GM18511 (cell line): ENCODE measurements at regions not wholly inside any gene's neighbourhood (a gene's known extent, or its start where the extent isn't known, plus 50 kb on each side); places are given as distances from the start of the nearest gene placed in this dataset.

Experiments used
- ATAC-seq: cut with Tn5 transposase; IDR thresholded peaks from one replicate; pipeline ENCODE4 v1.9.1; 2021; ENCODE audit warnings: mild to moderate bottlenecking, moderate library complexity; ENCODE audit not compliant: unreplicated experiment

DNA sequence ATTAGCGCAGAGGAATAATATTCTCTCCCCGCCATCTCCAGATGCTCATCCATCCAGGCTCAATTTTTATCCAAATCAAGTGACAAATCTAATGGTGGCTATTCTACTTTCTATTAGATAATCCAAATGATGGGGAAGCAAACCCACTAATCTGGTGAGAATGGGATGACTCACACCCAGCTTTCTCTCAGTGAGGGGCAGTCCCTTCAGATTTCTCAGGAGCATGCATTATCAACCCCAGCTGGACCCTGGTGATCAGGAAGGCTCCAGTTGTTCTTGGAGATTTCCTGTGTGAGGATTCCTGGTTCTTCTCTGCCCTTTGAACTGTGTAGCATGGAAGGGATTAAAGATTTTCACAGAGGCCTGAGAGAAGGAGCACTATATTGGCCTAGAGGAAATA lies 358.0 kb downstream of the WDR72 start:
- no peak for ATAC-seq

DNA sequence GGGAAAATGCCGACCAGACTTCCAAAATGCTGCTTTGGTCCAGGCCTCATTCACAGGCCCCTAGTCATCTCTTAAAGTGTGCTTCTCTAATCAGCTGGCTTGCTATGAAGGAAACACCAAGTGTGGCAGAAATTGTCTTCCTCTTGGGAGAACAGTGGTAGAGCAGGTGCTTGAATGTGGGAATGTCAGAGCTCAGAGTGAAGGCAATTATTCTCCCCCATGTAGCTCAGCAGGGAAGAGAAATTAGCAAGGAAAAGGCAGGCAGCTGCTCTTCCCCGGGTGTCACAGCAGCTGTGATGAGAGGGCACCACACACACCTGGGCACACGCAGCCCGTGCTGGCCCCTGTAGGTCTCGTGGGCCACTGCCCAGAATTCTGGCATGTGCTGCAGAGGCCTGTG lies 358.5 kb downstream of the WDR72 start:
- ATAC-seq, result no peak

DNA sequence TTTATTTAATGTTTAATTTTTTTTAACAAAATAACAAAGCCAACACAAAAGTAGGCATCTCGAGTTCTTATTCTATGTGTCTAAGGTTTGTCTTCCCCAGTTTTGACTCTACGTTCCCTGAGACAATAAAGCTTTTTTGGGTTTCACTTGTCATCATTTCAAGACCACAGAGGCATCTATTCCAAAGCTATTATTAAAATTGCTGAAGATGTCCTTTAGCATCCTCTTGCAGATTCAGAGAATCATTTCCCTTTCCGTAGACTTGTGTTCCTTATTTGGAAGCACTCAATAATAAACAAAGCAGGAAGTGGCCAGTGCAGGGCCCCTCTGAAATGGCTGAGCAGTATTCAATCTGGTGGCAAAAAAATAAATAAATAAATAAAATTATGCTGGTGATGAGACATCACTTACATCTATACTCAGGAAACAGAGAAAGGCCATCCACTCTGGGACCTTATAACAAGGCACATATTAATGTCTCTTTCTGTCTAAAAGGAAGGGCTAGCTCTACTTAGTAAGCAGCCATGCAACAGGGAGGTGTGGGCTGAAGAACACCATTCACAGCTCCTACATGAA lies 362.3 kb downstream of the WDR72 start:
- no peak for ATAC-seq

DNA sequence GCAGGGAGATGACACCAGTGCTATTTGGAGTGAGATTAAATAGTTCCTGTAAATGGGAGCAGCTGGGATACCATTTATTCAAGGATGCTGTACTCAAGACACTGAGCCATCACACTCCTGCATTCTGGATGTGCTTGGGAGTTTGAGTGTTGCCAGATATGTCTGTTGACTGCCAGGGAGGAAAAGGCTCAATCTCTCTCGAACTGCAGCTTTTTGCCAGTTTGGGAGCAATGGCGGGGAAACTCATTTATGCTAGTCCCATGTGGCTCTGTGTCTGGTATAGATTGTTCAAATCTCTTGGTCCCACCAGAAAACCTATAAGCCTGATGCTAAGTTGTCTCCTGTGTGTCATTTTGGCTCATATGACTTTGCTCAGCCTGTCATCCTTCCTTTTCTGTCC lies 363.6 kb downstream of the WDR72 start:
- ATAC-seq, result no peak

DNA sequence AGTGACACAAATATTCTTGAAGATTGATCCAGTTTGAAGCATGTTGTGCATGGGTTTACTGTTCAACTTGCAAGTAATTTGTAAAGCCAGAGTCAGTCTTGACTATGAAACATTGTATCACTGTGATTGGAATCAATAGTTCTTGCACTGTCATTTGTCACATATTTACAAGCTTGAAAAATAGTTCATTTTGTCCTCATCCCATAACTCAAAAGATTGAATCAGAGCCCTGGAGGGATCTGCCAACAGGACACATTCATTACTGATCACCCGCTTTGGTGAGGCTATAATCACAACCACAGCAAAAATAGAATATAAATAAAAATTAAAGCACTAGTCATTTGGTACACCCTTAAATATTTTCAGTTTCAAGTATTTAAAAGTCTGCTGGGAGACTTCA lies 368.9 kb downstream of the WDR72 start:
- ATAC-seq, result no peak

DNA sequence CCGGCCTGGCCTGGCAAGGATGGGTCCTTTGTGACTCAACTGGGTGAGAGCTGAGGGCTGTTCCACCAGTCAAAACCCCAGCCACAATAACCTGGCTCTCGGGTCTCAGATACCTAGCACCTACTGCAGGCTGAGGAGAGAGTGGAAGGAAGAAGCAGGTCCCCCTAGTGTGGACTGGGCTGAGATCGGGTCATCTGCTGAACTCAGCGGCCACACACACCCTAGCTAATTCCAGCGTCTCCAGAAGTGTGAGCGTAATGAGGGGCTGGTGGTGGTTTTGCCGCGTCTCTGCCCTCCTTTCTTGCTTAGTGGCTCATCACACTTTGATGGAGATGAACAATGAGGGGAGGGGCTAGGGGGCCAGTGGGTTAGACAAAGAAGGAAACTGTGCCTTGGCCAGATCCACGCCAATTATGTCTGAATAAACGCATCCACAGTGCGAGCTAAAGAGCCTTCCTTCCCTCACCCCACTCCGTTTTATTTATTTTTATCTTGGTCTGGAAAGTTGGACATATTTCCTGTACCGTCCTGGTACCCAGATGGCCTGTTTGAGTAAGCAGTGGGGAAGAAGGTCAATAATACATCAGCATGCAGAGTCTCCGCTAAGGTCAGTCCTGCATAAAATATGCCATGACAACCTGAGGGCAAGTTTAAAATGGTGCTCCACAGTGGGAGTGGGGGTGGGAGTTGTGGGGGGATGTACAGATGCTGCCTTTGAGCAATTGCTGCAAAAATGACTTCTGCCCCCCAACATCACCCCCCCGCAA lies 370.0 kb downstream of the WDR72 start:
- no peak for ATAC-seq

DNA sequence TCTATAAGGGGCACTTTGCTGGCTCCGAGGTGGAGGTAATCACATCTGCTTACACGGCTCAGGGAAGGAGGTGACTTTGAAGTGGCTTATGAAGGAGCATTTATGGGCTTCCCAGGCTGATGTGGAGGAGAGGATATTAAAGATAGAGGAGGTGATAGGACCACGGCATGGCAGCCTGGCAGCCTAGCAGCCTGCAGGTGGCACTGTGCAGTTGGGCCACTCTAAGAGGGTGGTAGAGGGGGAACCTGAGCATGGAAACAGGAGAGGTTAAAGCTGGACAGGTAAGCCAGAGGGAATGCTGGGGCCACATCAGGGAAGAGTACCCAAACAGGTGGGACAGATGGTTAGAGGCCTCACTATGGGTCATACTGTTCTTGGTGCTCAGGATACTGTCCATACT lies 375.0 kb downstream of the WDR72 start:
- ATAC-seq, result no peak

DNA sequence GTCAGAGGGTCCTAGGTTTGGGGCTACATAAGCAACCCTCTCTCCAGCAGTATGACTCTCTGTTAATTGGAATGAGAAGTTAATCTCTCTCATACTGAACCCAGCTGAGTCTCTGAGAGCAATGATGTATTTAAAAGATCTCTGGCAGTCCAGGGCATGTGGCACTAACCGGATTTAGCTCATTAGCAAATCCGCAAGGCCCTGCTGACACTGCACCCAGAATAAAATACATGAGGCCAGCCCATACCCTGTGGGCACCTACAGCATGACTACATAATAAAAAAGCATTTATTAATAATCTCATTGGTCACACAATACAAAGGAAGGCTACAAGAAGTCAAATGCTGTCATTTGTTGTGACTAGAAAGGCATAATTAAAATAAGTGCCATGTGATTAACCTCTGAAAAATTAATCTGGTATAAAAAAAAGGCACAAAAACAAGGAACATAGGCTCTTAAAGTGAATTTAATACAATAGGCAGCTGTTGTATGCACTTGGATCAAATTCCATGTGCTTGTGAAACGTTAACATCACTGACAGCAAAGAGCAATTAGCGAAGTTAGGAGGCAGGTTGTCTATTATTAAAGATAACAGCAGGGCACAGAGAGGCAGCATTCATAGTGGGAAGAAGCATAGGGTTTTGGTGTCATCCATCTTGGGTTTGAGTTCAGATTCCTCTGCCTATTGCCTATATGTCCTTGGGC lies 381.2 kb downstream of the WDR72 start:
- no peak for ATAC-seq

DNA sequence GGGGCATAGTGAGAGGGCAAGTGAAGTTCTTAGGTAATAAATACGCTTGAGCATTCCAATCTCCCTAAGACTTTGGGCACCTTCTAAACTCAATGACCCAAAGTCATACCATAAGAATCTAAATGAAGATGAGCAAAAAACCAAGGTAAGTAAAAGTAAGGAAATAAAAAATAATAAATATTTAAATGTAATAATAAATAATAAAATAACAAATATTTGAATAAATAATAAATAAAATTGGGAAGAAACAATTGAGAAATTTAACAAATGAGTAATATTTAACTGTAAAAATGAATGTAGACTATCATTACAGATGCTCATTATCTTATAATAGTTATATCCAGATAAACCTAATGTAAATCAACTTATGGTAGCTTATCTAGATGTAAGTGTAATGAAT lies 391.7 kb downstream of the WDR72 start:
- no peak for ATAC-seq

DNA sequence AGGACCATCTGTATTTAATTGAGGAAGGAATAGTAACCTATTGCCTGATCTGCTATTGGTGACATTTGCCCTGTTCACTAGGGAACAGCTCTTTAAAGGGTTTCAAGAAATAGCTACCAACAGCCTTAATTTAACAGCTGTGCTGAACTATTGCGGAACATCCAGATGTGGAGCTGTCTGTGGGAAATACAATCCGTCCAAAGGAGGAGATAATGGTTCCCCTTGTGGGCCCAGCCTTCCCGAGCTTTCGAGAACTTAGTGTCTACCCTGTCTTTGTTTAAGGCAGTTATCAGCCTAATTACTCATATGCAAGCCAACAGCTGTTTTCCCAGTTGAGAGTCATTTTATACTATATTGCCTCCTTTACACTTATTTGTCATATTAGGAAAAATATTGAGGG lies 398.6 kb downstream of the WDR72 start:
- ATAC-seq, result no peak

DNA sequence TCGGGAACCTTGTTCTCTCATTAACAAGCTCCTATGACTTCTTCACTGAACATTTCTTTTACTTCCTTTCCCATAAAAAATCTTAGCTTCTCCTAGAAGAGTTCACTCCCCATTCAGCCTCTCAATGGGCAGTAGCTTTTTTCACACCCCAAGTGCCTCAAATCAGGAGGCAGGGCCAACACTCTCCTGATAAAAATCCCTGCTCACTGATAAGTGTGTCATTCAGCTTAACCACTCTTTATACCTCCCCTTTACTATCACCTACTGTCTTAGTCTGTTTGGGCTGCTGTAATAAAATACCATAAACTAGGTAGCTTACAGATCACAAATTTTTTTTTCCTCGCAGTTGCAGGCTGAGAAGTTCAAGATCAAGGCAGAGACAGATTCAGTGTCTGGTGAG lies 400.4 kb downstream of the WDR72 start:
- no peak for ATAC-seq

DNA sequence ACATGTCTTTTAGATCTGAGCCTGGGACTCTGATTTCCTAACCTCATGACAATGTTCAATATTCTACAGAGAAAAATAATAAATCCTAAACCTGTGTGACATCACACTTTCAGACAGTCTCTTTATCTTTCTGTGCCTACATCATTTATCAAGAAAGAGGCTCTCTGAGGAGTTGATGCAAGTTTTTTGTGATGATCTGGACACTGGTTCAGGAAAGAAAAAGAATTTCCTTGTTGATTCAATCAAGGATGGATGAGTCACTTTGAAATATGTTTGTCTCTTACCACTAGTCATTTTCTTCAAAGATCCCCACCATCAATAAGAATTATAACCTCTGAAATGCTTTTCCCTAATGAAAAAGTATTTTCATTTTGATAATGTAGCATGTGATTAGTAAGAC lies 404.6 kb downstream of the WDR72 start:
- ATAC-seq, result no peak

DNA sequence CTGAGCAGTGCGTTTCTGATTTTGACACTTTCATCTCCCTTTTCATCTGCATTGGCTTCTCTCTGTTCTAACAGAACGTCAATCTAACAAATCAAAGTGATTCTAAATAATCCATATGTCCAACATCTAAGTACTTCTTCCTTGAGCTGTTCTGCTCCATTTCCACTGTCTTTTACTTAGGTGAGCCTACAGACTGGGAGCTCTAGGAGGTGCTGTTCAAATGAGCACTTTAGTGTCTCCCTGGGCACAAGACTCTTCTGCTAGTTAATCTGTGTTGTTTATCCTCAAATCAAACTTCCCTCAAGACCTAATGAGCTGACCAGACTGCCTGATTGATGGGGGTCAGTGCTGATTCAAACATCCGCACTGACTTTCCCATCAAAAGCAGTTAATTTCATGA lies 408.1 kb downstream of the WDR72 start:
- ATAC-seq, result no peak

DNA sequence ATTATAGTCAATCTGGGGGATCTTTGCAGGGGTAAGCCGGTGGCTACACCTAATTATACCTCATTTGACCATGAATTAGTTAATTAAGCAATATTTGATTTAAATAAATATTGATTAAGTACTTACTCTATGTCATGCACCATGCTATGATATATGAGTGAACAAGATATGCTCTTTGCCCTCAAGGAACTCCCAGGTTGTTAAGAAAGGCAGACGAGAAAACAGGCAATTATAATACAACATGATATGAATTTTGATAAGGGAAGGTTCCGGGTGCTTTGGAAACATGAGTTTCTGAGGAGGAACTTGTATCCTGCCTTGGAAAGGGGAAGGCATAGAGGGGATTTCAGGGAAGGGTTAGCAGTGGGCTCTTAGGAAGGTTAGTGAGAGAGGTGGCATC lies 412.9 kb downstream of the WDR72 start:
- ATAC-seq, result no peak

DNA sequence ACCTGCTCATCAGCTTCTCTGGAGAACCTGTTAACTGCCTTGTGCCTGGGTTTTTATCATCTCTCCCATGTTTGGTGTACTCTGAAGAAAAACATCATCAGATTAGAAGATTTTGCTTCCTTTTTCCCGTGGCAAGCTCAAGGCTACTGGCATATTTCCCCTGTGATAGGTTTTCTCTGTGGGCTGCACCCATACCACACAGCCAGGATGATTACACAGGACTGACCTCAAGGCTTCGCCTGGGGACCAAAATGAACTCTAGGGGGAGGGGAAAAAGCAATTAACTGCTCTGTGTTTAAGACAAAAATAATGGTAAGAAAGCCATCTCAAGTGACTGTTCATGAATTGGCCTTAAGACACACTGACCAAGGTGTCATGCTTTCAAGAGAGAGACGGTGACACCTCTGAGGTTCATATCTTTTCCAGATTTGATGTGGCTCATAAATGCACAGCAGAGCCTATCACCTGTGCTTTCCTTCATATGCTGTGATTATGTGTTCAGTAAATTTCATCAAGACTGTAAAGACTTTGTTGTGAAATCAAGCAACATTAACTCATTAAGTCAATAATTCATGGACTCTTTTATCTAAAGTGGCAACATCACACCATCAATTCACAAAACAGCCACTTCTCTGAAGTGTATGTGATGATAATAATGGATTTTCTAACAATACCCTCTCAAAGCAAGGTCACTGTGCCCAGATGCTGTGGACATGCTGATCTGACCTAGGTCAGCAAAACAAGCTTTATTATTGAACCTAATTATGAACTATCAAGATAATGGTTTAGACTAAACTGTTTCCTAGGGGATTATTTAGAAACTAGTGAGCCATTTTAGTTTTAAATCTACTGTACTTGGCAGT lies 427.9 kb downstream of the WDR72 start:
- no peak for ATAC-seq

DNA sequence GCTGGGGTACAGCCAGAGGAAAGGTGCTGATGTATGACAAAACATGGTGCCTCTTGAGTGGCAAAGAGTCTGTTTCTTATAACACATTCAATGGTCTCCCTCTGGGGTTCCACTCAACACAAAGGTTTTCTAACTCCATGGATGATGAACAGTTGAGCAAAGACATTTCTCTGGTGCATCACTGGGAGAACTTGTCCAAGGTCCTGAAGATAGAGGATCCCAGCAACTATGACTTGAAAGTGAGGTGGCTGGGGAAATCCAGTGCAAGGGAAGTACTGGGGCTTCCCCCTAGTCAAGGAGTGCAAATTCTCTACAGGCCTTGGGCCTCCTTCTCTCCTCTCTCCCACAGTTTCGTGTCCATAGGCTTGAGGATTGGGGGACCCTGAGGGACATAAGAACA lies 431.1 kb downstream of the WDR72 start:
- ATAC-seq, result no peak

DNA sequence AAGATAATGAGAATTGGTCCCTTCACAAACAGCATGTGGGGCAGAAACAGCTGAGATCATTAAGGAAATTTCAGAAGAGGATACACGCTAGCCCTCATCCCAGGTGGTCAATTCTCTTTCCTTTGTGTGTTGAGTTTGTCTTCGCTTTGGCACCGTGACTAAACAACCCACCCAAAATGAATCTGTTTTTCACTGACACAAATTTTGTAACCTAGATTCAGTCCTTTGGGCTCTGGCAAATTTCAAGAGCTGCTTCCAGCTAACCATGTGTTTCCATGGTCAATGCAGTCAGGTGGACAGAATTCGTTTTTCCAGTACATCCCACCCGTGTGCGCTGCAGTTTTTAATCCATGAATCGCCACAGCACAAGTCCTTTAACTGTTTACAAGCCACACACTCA lies 435.4 kb downstream of the WDR72 start:
- ATAC-seq, result no peak

DNA sequence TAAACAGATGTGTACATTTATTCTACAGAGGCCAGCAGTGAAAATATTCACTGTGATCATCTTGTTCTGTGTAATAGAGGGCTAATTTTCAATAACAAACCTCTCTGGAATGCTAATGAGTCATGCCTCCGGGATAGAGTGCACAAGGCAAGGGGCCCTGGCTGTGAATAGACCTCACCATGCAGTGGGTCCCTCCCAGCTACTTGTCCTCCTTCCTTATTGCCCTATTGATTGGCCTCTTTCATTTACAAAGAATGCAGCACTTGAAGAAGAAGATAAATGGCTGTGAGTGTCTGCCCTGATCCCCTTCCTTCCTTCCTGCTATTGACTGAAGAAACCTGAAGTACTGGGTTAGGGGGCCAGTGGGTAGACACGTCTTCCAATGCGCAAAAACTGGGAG lies 436.3 kb downstream of the WDR72 start:
- no peak for ATAC-seq

DNA sequence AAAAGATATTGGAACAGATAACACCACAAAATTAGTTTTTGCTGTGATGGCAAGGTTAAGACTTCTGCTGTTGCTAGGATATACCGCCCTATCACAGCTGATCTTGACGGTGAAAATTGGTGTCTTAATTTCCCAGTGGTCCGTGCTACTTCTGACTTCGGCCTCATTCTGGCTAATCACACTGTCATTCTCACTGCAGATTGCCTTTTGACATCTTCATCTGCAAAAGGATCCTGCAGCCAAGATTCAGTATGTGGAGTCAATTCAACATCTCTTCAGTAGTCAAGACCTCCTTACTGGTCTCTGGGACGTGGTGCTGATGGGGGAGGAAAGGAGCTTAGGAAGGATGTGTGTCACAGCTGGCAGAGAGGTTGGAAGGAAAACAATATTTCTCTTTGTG lies 438.6 kb downstream of the WDR72 start:
- ATAC-seq, result no peak

DNA sequence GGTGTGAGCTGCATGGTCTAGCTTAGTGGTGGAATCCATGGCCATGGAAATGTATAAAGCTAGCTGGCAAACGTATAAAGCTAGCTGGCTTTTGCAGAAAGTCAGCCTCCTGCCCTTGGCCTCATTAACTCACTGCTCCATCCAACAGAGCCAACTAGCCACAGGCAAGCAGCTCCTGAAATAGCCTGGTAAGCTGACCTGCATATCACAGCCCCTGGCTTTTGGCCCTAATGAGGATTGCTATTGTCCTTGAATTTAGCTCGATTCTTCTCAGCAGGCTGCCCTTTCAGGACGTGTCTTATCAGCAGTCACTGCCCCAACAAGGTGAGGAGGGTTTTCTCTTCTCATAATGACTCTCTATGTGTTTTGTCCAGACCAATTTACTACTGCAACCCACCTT lies 446.8 kb downstream of the WDR72 start:
- no peak for ATAC-seq

DNA sequence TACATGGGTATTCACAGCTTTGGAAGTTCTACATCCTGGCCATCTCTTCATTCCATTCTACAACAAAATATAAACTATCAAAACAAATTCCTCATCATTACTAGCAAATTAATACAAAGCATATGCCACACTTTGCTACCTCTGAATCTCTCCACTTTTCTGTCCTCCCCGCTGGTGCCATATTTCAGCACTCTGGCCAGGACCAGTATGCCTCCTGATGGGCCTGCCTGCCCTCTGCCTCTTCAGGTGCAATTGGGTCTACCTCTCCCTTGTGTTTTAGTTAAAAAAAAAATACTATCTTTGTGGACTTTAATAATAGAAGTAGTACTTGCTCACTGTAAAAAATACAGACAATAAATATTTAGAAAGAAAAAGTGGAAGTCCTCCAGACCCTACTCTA lies 448.8 kb downstream of the WDR72 start:
- no peak for ATAC-seq
